ENCODE measurements at regions not wholly inside any gene's neighbourhood (a gene's known extent, or its start where the extent isn't known, plus 50 kb on each side); places are given as distances from the start of the nearest gene placed in this dataset.

- TF ChIP-seq CTCF (IDR thresholded peaks at IDR 0.05) = no peak
- no peak for TF ChIP-seq EP300 (IDR thresholded peaks at IDR 0.05)
- TF ChIP-seq POLR2A (IDR thresholded peaks at IDR 0.05) = no peak
- no peak for TF ChIP-seq POLR2AphosphoS5 (IDR thresholded peaks at IDR 0.05)
These were observed 755.7 kb upstream of the USP15 start for GRCh38 chr12:61504396-61505080.

Data from sigmoid colon (tissue), 4 donors.